Activated naive CD8-positive, alpha-beta T cell (primary cell): ENCODE measurements at regions not wholly inside any gene's neighbourhood (a gene's known extent, or its start where the extent isn't known, plus 50 kb on each side); places are given as distances from the start of the nearest gene placed in this dataset.
"Not testable (repeated sequence)": the region's sequence is repeated elsewhere in the genome, so short reads cannot be mapped to it uniquely, and the experiment has no call there.

Source experiments
- H3K27ac Mint-ChIP-seq: one replicate; pipeline ENCODE4 v1.8.0; 2021; ENCODE audit warnings: mixed read lengths
- H3K27me3 Mint-ChIP-seq: one replicate; pipeline ENCODE4 v1.8.0; 2021; ENCODE audit warnings: mixed read lengths
- H3K36me3 Mint-ChIP-seq: one replicate; pipeline ENCODE4 v1.8.0; 2021; ENCODE audit warnings: mixed read lengths
- H3K4me1 Mint-ChIP-seq: one replicate; pipeline ENCODE4 v1.8.0; 2021; ENCODE audit warnings: low read depth, mixed read lengths
- H3K4me3 Mint-ChIP-seq: one replicate; pipeline ENCODE4 v1.8.0; 2021; ENCODE audit warnings: mild to moderate bottlenecking, mixed read lengths
- H3K9me3 Mint-ChIP-seq: one replicate; pipeline ENCODE4 v1.8.0; 2021; ENCODE audit warnings: low read depth, mixed read lengths

GRCh38 chr13:40368127-40368891 lies 298.1 kb downstream of the FOXO1 start:
- Mint-ChIP-seq H3K36me3 (no peaks in the 10 kb centered on the region), H3K9me3 (no peaks in the 10 kb centered on the region), H3K27me3 (no peaks in the 10 kb centered on the region), H3K4me1 (peaks cover 57% of the 10 kb centered on the region), H3K27ac (no peak overlapping the region), H3K4me3 (no peak overlapping the region)

- Mint-ChIP-seq H3K4me3 (peak overlapping the region; percentile 1), H3K4me1 (peaks cover 58% of the 10 kb centered on the region), H3K36me3 (no peaks in the 10 kb centered on the region), H3K9me3 (peaks cover 5% of the 10 kb centered on the region), H3K27me3 (no peaks in the 10 kb centered on the region), H3K27ac (peak overlapping the region; percentile 62)
Observed at GRCh38 chr13:40370661-40371060, 295.8 kb downstream of the FOXO1 start.

GRCh38 chr13:40371531-40372125 lies 294.8 kb downstream of the FOXO1 start:
- Mint-ChIP-seq H3K27me3 (no peaks in the 10 kb centered on the region), H3K36me3 (no peaks in the 10 kb centered on the region), H3K9me3 (peaks cover 5% of the 10 kb centered on the region), H3K4me1 (peaks cover 60% of the 10 kb centered on the region), H3K27ac (peak overlapping the region; percentile 62), H3K4me3 (no peak overlapping the region)

GRCh38 chr13:40373608-40374007 lies 292.8 kb downstream of the FOXO1 start:
- Mint-ChIP-seq H3K4me3 (peak overlapping the region; percentile 7), H3K4me1 (peaks cover 72% of the 10 kb centered on the region), H3K27ac (peak overlapping the region; percentile 82)
- H3K9me3 Mint-ChIP-seq, H3K27me3 Mint-ChIP-seq, H3K36me3 Mint-ChIP-seq: not testable (repeated sequence)

GRCh38 chr13:40375489-40376171 lies 290.8 kb downstream of the FOXO1 start:
- H3K4me1 Mint-ChIP-seq = peaks cover 69% of the 10 kb centered on the region
- H3K27ac Mint-ChIP-seq = no peak overlapping the region
- H3K36me3 Mint-ChIP-seq = no peaks in the 10 kb centered on the region
- H3K9me3 Mint-ChIP-seq = peaks cover 5% of the 10 kb centered on the region
- H3K27me3 Mint-ChIP-seq = no peaks in the 10 kb centered on the region
- H3K4me3 Mint-ChIP-seq = no peak overlapping the region

- peaks cover 62% of the 10 kb centered on the region for H3K4me1 Mint-ChIP-seq
- H3K36me3 Mint-ChIP-seq = no peaks in the 10 kb centered on the region
- no peak overlapping the region for H3K27ac Mint-ChIP-seq
- no peaks in the 10 kb centered on the region for H3K27me3 Mint-ChIP-seq
- peaks cover 5% of the 10 kb centered on the region for H3K9me3 Mint-ChIP-seq
- H3K4me3 Mint-ChIP-seq = no peak overlapping the region
Observed at GRCh38 chr13:40376296-40376849, 290.1 kb downstream of the FOXO1 start.

- Mint-ChIP-seq H3K27ac (no peak overlapping the region), H3K27me3 (no peaks in the 10 kb centered on the region), H3K9me3 (peaks cover 5% of the 10 kb centered on the region), H3K36me3 (no peaks in the 10 kb centered on the region), H3K4me3 (no peak overlapping the region), H3K4me1 (peaks cover 57% of the 10 kb centered on the region)
Observed at GRCh38 chr13:40376867-40377535, 289.4 kb downstream of the FOXO1 start.

GRCh38 chr13:40377783-40378182 lies 288.7 kb downstream of the FOXO1 start:
- Mint-ChIP-seq H3K9me3 (peaks cover 5% of the 10 kb centered on the region), H3K27me3 (no peaks in the 10 kb centered on the region), H3K27ac (peak overlapping the region; percentile 75), H3K36me3 (no peaks in the 10 kb centered on the region), H3K4me1 (peaks cover 52% of the 10 kb centered on the region), H3K4me3 (peak overlapping the region; percentile 17)

- Mint-ChIP-seq H3K27ac (no peak overlapping the region), H3K4me3 (no peak overlapping the region), H3K27me3 (no peaks in the 10 kb centered on the region), H3K9me3 (no peaks in the 10 kb centered on the region), H3K36me3 (no peaks in the 10 kb centered on the region), H3K4me1 (peaks cover 43% of the 10 kb centered on the region)
Observed at GRCh38 chr13:40379196-40379595, 287.2 kb downstream of the FOXO1 start.

GRCh38 chr13:40379794-40380578 lies 286.5 kb downstream of the FOXO1 start:
- no peaks in the 10 kb centered on the region for H3K36me3 Mint-ChIP-seq

GRCh38 chr13:40381935-40382764 lies 284.3 kb downstream of the FOXO1 start:
- Mint-ChIP-seq H3K4me1 (peaks cover 48% of the 10 kb centered on the region), H3K4me3 (no peak overlapping the region), H3K27ac (no peak overlapping the region), H3K9me3 (no peaks in the 10 kb centered on the region), H3K36me3 (peaks cover 3% of the 10 kb centered on the region), H3K27me3 (no peaks in the 10 kb centered on the region)

More at GRCh38 chr13:40379794-40380578, 286.5 kb downstream of the FOXO1 start:
- H3K9me3 Mint-ChIP-seq = no peaks in the 10 kb centered on the region
- H3K4me1 Mint-ChIP-seq = peaks cover 44% of the 10 kb centered on the region
- no peak overlapping the region for H3K4me3 Mint-ChIP-seq
- no peak overlapping the region for H3K27ac Mint-ChIP-seq
- H3K27me3 Mint-ChIP-seq = no peaks in the 10 kb centered on the region

- Mint-ChIP-seq H3K9me3 (no peaks in the 10 kb centered on the region), H3K27me3 (no peaks in the 10 kb centered on the region), H3K4me3 (no peak overlapping the region), H3K36me3 (peaks cover 3% of the 10 kb centered on the region), H3K4me1 (peaks cover 47% of the 10 kb centered on the region), H3K27ac (no peak overlapping the region)
Observed at GRCh38 chr13:40383132-40383531, 283.3 kb downstream of the FOXO1 start.

- Mint-ChIP-seq H3K27ac (no peak overlapping the region), H3K9me3 (no peaks in the 10 kb centered on the region), H3K36me3 (peaks cover 3% of the 10 kb centered on the region), H3K4me3 (no peak overlapping the region), H3K27me3 (no peaks in the 10 kb centered on the region), H3K4me1 (peaks cover 48% of the 10 kb centered on the region)
Observed at GRCh38 chr13:40383885-40384284, 282.6 kb downstream of the FOXO1 start.
